ENCODE measurements at regions not wholly inside any gene's neighbourhood (a gene's known extent, or its start where the extent isn't known, plus 50 kb on each side); places are given as distances from the start of the nearest gene placed in this dataset.

GRCh38 chr4:24674279-24674678, 89.9 kb upstream of the DHX15 start:
- Histone ChIP-seq H3K9ac (ENCODE audit: low read length) (no peak overlapping the region), H3K27me3 (ENCODE audit: insufficient read depth, low read length) (no peaks in the 10 kb centered on the region), H3K4me2 (ENCODE audit: low read length) (no peak overlapping the region), H3K23ac (ENCODE audit: low read length) (no peak overlapping the region), H3K4ac (ENCODE audit: low read depth, low read length) (no peak overlapping the region), H4K8ac (ENCODE audit: low read depth, low read length) (no peak overlapping the region), H3K4me1 (ENCODE audit: control insufficient read depth in 1 of 2, insufficient read depth in 2 of 2, low read length in 2 of 2) (no peaks in the 10 kb centered on the region), H2AFZ (ENCODE audit: insufficient read depth, low read length, poor library complexity) (no peak overlapping the region), H3K27ac (ENCODE audit: low read depth, low read length) (no peak overlapping the region), H3K36me3 (ENCODE audit: control insufficient read depth in 1 of 2, insufficient read depth in 2 of 2, low read length in 2 of 2) (no peaks in the 10 kb centered on the region), H4K91ac (ENCODE audit: low read depth, low read length) (no peak overlapping the region), H3K79me1 (ENCODE audit: low read length) (no peaks in the 10 kb centered on the region), H2BK120ac (ENCODE audit: insufficient read depth, low read length, poor library complexity) (no peak overlapping the region), H3K18ac (ENCODE audit: low read length) (no peak overlapping the region), H3K4me3 (ENCODE audit: low read depth, low read length) (no peak overlapping the region), H3K79me2 (ENCODE audit: control insufficient read depth, insufficient read depth, low read length, poor library complexity) (no peaks in the 10 kb centered on the region), H4K12ac (ENCODE audit: low read depth, low read length) (no peak overlapping the region), H2BK12ac (ENCODE audit: low read length) (no peak overlapping the region), H3K9me3 (ENCODE audit: insufficient read depth, low read depth, low read length) (peaks cover 3% of the 10 kb centered on the region), H2BK5ac (ENCODE audit: low read depth, low read length, poor library complexity) (no peak overlapping the region), H2AK5ac (ENCODE audit: low read length) (no peak overlapping the region), H3K14ac (ENCODE audit: low read length) (no peak overlapping the region)
- DNase-seq, result no peak
- no CpG with 5 or more reads among the region's 2 CpGs for WGBS (ENCODE audit: extremely low coverage, insufficient coverage, insufficient read length)

DNA sequence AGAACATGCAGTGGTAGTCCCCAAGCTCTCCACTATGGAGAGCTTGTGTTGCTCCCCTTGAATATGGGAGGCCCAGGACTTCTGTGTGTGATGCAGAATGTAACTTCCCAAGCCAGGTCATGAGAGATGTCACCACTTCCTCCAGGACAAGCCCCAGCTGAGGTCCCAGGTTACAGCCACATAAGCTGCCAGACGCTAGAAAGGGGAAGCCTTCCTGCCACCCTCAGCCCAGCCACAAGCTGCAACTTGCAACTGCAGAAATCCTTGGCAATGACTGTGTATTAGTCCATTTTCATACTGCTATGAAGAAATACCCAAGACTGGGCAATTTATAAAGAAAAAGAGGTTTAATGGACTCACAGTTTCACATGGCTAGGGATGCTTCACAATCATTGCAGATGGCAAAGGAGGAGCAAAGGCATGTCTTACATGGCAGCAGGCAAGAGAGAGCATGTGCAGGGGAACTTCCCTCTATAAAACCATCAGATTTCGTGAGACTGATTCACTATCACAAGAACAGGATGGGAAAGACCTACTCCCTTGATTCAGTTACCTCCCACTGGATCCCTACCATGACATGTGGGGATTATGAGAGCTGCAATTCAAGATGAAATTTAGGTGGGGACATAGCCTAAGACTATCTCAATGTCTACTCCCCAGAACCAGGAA, 91.5 kb upstream of the DHX15 start:
- H4K8ac ChIP-seq (ENCODE audit: low read depth, low read length), result no peak overlapping the region
- DNase-seq, result no peak
- no peak overlapping the region for H3K18ac ChIP-seq (ENCODE audit: low read length)
- H3K27ac ChIP-seq (ENCODE audit: low read depth, low read length), result no peak overlapping the region
- H3K4me2 ChIP-seq (ENCODE audit: low read length), result no peak overlapping the region
- no peak overlapping the region for H2AFZ ChIP-seq (ENCODE audit: insufficient read depth, low read length, poor library complexity)
- H3K27me3 ChIP-seq (ENCODE audit: insufficient read depth, low read length), result no peaks in the 10 kb centered on the region
- H4K12ac ChIP-seq (ENCODE audit: low read depth, low read length), result no peak overlapping the region
- no peaks in the 10 kb centered on the region for H3K36me3 ChIP-seq (ENCODE audit: control insufficient read depth in 1 of 2, insufficient read depth in 2 of 2, low read length in 2 of 2)
- no peak overlapping the region for H2AK5ac ChIP-seq (ENCODE audit: low read length)
- no peaks in the 10 kb centered on the region for H3K79me2 ChIP-seq (ENCODE audit: control insufficient read depth, insufficient read depth, low read length, poor library complexity)
- H3K4me1 ChIP-seq (ENCODE audit: control insufficient read depth in 1 of 2, insufficient read depth in 2 of 2, low read length in 2 of 2), result peaks cover 0 to 3% of the 10 kb centered on the region in 2 experiments
- no peak overlapping the region for H3K4me3 ChIP-seq (ENCODE audit: low read depth, low read length)
- H3K14ac ChIP-seq (ENCODE audit: low read length), result no peak overlapping the region
- H3K79me1 ChIP-seq (ENCODE audit: low read length), result no peaks in the 10 kb centered on the region
- H3K4ac ChIP-seq (ENCODE audit: low read depth, low read length), result no peak overlapping the region
- no peak overlapping the region for H2BK12ac ChIP-seq (ENCODE audit: low read length)
- H3K9ac ChIP-seq (ENCODE audit: low read length), result no peak overlapping the region
- WGBS (ENCODE audit: extremely low coverage, insufficient coverage, insufficient read length), result no CpG with 5 or more reads among the region's 2 CpGs
- no peak overlapping the region for H2BK120ac ChIP-seq (ENCODE audit: insufficient read depth, low read length, poor library complexity)
- no peak overlapping the region for H2BK5ac ChIP-seq (ENCODE audit: low read depth, low read length, poor library complexity)
- peaks cover 3% of the 10 kb centered on the region for H3K9me3 ChIP-seq (ENCODE audit: insufficient read depth, low read depth, low read length)
- no peak overlapping the region for H3K23ac ChIP-seq (ENCODE audit: low read length)
- H4K91ac ChIP-seq (ENCODE audit: low read depth, low read length), result no peak overlapping the region

DNA sequence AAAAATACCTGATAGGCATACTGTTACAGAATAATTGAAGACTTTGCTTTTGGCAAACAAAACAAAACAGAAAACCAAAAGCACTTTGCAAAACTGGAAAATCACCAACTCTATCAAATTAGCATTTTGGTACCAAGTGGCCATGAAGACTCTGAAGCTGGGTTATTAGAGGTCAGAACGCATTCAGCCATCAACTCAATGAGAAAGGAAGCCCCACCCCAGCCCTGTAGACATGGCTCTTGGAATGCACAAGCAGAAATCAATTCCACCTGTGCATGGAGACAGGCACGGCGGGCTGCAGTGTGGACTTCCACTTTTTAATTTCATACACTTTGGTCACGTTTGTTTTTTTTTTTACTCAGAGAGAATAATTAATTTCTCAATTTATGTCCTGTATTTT, 93.6 kb upstream of the DHX15 start:
- Histone ChIP-seq H4K8ac (ENCODE audit: low read depth, low read length) (no peak overlapping the region), H3K4me1 (ENCODE audit: control insufficient read depth in 1 of 2, insufficient read depth in 2 of 2, low read length in 2 of 2) (peaks cover 0 to 6% of the 10 kb centered on the region in 2 experiments), H2AFZ (ENCODE audit: insufficient read depth, low read length, poor library complexity) (no peak overlapping the region), H4K12ac (ENCODE audit: low read depth, low read length) (no peak overlapping the region), H3K9ac (ENCODE audit: low read length) (no peak overlapping the region), H3K4me3 (ENCODE audit: low read depth, low read length) (no peak overlapping the region), H2AK5ac (ENCODE audit: low read length) (no peak overlapping the region), H3K27ac (ENCODE audit: low read depth, low read length) (no peak overlapping the region), H4K91ac (ENCODE audit: low read depth, low read length) (no peak overlapping the region), H3K9me3 (ENCODE audit: insufficient read depth, low read depth, low read length) (peaks cover 3% of the 10 kb centered on the region), H3K4ac (ENCODE audit: low read depth, low read length) (no peak overlapping the region), H3K23ac (ENCODE audit: low read length) (no peak overlapping the region), H2BK12ac (ENCODE audit: low read length) (no peak overlapping the region), H3K14ac (ENCODE audit: low read length) (no peak overlapping the region), H2BK120ac (ENCODE audit: insufficient read depth, low read length, poor library complexity) (no peak overlapping the region), H2BK5ac (ENCODE audit: low read depth, low read length, poor library complexity) (no peak overlapping the region), H3K18ac (ENCODE audit: low read length) (no peak overlapping the region), H3K79me2 (ENCODE audit: control insufficient read depth, insufficient read depth, low read length, poor library complexity) (no peaks in the 10 kb centered on the region), H3K79me1 (ENCODE audit: low read length) (no peaks in the 10 kb centered on the region), H3K4me2 (ENCODE audit: low read length) (no peak overlapping the region), H3K27me3 (ENCODE audit: insufficient read depth, low read length) (no peaks in the 10 kb centered on the region), H3K36me3 (ENCODE audit: control insufficient read depth in 1 of 2, insufficient read depth in 2 of 2, low read length in 2 of 2) (no peaks in the 10 kb centered on the region)
- no CpG with 5 or more reads among the region's 4 CpGs for WGBS (ENCODE audit: extremely low coverage, insufficient coverage, insufficient read length)
- no peak for DNase-seq

DNA sequence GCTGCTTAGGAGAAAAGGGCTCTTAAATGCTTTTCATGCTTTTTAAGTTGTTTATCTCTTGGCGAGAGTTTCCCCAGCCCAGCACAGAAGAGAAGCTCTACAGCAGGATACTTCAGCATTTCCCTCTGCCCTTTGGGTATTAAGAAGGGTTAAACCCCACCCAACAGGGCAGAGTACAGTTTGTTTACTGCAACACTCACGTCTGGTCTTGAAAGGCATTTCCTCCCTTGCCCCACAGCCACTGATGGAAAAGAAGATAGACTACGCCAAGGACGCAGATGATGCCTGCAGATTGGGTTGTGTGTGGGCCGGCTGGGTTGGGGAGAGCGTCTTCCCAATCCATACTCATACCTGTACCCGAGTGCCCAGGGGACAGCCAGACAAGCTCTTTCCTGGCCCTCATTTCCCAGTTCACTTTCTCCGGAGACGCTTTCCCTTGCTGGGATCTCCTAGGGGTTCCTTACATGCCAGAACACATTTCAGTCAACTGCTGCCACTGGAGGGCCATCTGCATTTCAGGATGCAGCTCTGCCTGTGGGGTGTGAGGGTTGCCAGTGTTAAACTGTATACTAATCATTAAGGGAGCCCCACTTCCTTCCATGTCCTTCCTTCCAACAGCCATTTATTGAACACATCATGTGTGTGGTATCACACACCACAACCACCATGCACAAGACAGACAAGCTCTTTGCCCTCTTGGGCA, 96.5 kb upstream of the DHX15 start:
- H2AFZ ChIP-seq (ENCODE audit: insufficient read depth, low read length, poor library complexity), result no peak overlapping the region
- no peak overlapping the region for H3K4me3 ChIP-seq (ENCODE audit: low read depth, low read length)
- no CpG with 5 or more reads among the region's 9 CpGs for WGBS (ENCODE audit: extremely low coverage, insufficient coverage, insufficient read length)
- H4K91ac ChIP-seq (ENCODE audit: low read depth, low read length), result no peak overlapping the region
- H3K4me2 ChIP-seq (ENCODE audit: low read length), result no peak overlapping the region
- H4K8ac ChIP-seq (ENCODE audit: low read depth, low read length), result no peak overlapping the region
- no peak overlapping the region for H3K14ac ChIP-seq (ENCODE audit: low read length)
- H2BK5ac ChIP-seq (ENCODE audit: low read depth, low read length, poor library complexity), result no peak overlapping the region
- no peaks in the 10 kb centered on the region for H3K79me1 ChIP-seq (ENCODE audit: low read length)
- peaks cover 0 to 6% of the 10 kb centered on the region in 2 experiments for H3K4me1 ChIP-seq (ENCODE audit: control insufficient read depth in 1 of 2, insufficient read depth in 2 of 2, low read length in 2 of 2)
- DNase-seq, result peak in 1 of 2 donors; percentile 31
- H3K27ac ChIP-seq (ENCODE audit: low read depth, low read length), result no peak overlapping the region
- H3K36me3 ChIP-seq (ENCODE audit: control insufficient read depth in 1 of 2, insufficient read depth in 2 of 2, low read length in 2 of 2), result no peaks in the 10 kb centered on the region
- H3K18ac ChIP-seq (ENCODE audit: low read length), result no peak overlapping the region
- H3K23ac ChIP-seq (ENCODE audit: low read length), result no peak overlapping the region
- H4K12ac ChIP-seq (ENCODE audit: low read depth, low read length), result no peak overlapping the region
- H3K9me3 ChIP-seq (ENCODE audit: insufficient read depth, low read depth, low read length), result no peaks in the 10 kb centered on the region
- no peak overlapping the region for H3K9ac ChIP-seq (ENCODE audit: low read length)
- no peak overlapping the region for H2AK5ac ChIP-seq (ENCODE audit: low read length)
- H2BK120ac ChIP-seq (ENCODE audit: insufficient read depth, low read length, poor library complexity), result no peak overlapping the region
- no peak overlapping the region for H2BK12ac ChIP-seq (ENCODE audit: low read length)
- H3K79me2 ChIP-seq (ENCODE audit: control insufficient read depth, insufficient read depth, low read length, poor library complexity), result no peaks in the 10 kb centered on the region
- H3K27me3 ChIP-seq (ENCODE audit: insufficient read depth, low read length), result no peaks in the 10 kb centered on the region
- no peak overlapping the region for H3K4ac ChIP-seq (ENCODE audit: low read depth, low read length)

Data from trophoblast cell (in vitro differentiated cells and primary cell).